ENCODE measurements at regions not wholly inside any gene's neighbourhood (a gene's known extent, or its start where the extent isn't known, plus 50 kb on each side); places are given as distances from the start of the nearest gene placed in this dataset.

- DNase-seq, result no peak
- no peaks in the 10 kb centered on the region for H3K79me2 ChIP-seq (ENCODE audit: low read length)
- H3K27me3 ChIP-seq (ENCODE audit: low read length), result no peaks in the 10 kb centered on the region
- no peak overlapping the region for H3K9ac ChIP-seq (ENCODE audit: low read length)
- no peaks in the 10 kb centered on the region for H3K36me3 ChIP-seq (ENCODE audit: insufficient read depth, low read length)
- H3K4me3 ChIP-seq (ENCODE audit: low read length), result no peak overlapping the region
- H4K20me1 ChIP-seq (ENCODE audit: insufficient read depth, low read depth, low read length), result no peaks in the 10 kb centered on the region
- H3K27ac ChIP-seq (ENCODE audit: low read length), result no peak overlapping the region
- H3K9me3 ChIP-seq (ENCODE audit: low read length), result no peaks in the 10 kb centered on the region
- no peak overlapping the region for H2AFZ ChIP-seq (ENCODE audit: low read length)
- no peak overlapping the region for H3K4me2 ChIP-seq (ENCODE audit: low read depth, low read length, poor library complexity, severe bottlenecking)
- no peaks in the 10 kb centered on the region for H3K9me2 ChIP-seq (replicated peaks; ENCODE audit: insufficient read depth, low read length)
- no peaks in the 10 kb centered on the region for H3K4me1 ChIP-seq (ENCODE audit: low read length)
Observed at GRCh38 chr5:53367727-53368126, 112.7 kb upstream of the FST start.

GRCh38 chr5:53368516-53368915 lies 111.9 kb upstream of the FST start:
- Histone ChIP-seq H3K4me1 (ENCODE audit: low read length) (no peaks in the 10 kb centered on the region), H4K20me1 (ENCODE audit: insufficient read depth, low read depth, low read length) (no peaks in the 10 kb centered on the region), H3K79me2 (ENCODE audit: low read length) (no peaks in the 10 kb centered on the region), H3K36me3 (ENCODE audit: insufficient read depth, low read length) (no peaks in the 10 kb centered on the region), H3K4me3 (ENCODE audit: low read length) (no peak overlapping the region), H3K9ac (ENCODE audit: low read length) (no peak overlapping the region), H3K4me2 (ENCODE audit: low read depth, low read length, poor library complexity, severe bottlenecking) (no peak overlapping the region), H2AFZ (ENCODE audit: low read length) (no peak overlapping the region), H3K9me3 (ENCODE audit: low read length) (no peaks in the 10 kb centered on the region), H3K27me3 (ENCODE audit: low read length) (no peaks in the 10 kb centered on the region), H3K9me2 (replicated peaks; ENCODE audit: insufficient read depth, low read length) (no peaks in the 10 kb centered on the region), H3K27ac (ENCODE audit: low read length) (no peak overlapping the region)
- no peak for DNase-seq

- Histone ChIP-seq H3K27me3 (ENCODE audit: low read length) (no peaks in the 10 kb centered on the region), H3K9me3 (ENCODE audit: low read length) (no peaks in the 10 kb centered on the region), H4K20me1 (ENCODE audit: insufficient read depth, low read depth, low read length) (no peaks in the 10 kb centered on the region), H2AFZ (ENCODE audit: low read length) (no peak overlapping the region), H3K4me3 (ENCODE audit: low read length) (no peak overlapping the region), H3K4me1 (ENCODE audit: low read length) (no peaks in the 10 kb centered on the region), H3K9ac (ENCODE audit: low read length) (no peak overlapping the region), H3K79me2 (ENCODE audit: low read length) (no peaks in the 10 kb centered on the region), H3K4me2 (ENCODE audit: low read depth, low read length, poor library complexity, severe bottlenecking) (no peak overlapping the region), H3K27ac (ENCODE audit: low read length) (no peak overlapping the region), H3K9me2 (replicated peaks; ENCODE audit: insufficient read depth, low read length) (no peaks in the 10 kb centered on the region), H3K36me3 (ENCODE audit: insufficient read depth, low read length) (no peaks in the 10 kb centered on the region)
- no peak for DNase-seq
Observed at GRCh38 chr5:53368966-53369605, 111.3 kb upstream of the FST start.

- H3K27me3 ChIP-seq (ENCODE audit: low read length), result no peaks in the 10 kb centered on the region
- no peak overlapping the region for H3K9ac ChIP-seq (ENCODE audit: low read length)
- H4K20me1 ChIP-seq (ENCODE audit: insufficient read depth, low read depth, low read length), result no peaks in the 10 kb centered on the region
- no peaks in the 10 kb centered on the region for H3K4me1 ChIP-seq (ENCODE audit: low read length)
- H3K4me3 ChIP-seq (ENCODE audit: low read length), result no peak overlapping the region
- no peaks in the 10 kb centered on the region for H3K9me2 ChIP-seq (replicated peaks; ENCODE audit: insufficient read depth, low read length)
- H2AFZ ChIP-seq (ENCODE audit: low read length), result no peak overlapping the region
- no peak overlapping the region for H3K27ac ChIP-seq (ENCODE audit: low read length)
- no peaks in the 10 kb centered on the region for H3K36me3 ChIP-seq (ENCODE audit: insufficient read depth, low read length)
- no peak for DNase-seq
- no peak overlapping the region for H3K4me2 ChIP-seq (ENCODE audit: low read depth, low read length, poor library complexity, severe bottlenecking)
- H3K9me3 ChIP-seq (ENCODE audit: low read length), result no peaks in the 10 kb centered on the region
- H3K79me2 ChIP-seq (ENCODE audit: low read length), result no peaks in the 10 kb centered on the region
Observed at GRCh38 chr5:53369681-53370080, 110.7 kb upstream of the FST start.

DNA sequence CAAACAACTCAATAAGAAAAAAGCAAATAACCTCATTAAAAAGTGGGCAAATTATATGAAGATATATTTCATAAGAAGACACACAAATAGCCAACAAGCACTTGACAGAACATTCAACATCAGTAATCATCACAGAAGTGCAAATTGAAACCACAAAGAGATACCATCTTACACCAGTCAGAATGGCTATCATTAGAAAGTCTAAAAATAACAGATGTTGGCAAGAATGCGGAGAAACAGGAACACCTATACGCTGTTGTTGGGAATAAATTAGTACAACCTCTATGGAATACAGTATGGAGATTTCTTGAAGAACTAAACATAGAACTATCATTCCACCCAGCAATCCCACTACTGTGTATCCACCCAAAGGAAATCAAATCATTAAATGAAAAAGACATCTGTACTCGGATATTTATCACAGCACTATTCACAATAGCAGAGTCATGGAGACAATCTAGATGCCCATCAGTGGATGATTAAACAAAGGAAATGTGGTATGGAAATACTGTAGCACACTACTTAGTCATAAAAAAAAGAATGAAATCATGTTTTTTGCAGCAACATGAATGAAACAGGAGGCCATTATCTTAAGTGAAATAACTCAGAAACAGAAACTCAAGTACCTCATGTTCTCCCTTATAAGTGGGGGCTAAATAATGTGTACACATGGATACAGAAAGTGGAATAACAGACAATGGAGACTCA lies 106.8 kb upstream of the FST start:
- Histone ChIP-seq H3K4me3 (ENCODE audit: low read length) (no peak overlapping the region), H3K4me2 (ENCODE audit: low read depth, low read length, poor library complexity, severe bottlenecking) (no peak overlapping the region), H3K9me3 (ENCODE audit: low read length) (no peaks in the 10 kb centered on the region), H3K4me1 (ENCODE audit: low read length) (no peaks in the 10 kb centered on the region), H3K27ac (ENCODE audit: low read length) (no peak overlapping the region), H3K79me2 (ENCODE audit: low read length) (no peaks in the 10 kb centered on the region), H3K9me2 (replicated peaks; ENCODE audit: insufficient read depth, low read length) (no peaks in the 10 kb centered on the region), H3K27me3 (ENCODE audit: low read length) (no peaks in the 10 kb centered on the region), H3K9ac (ENCODE audit: low read length) (no peak overlapping the region), H4K20me1 (ENCODE audit: insufficient read depth, low read depth, low read length) (no peaks in the 10 kb centered on the region), H3K36me3 (ENCODE audit: insufficient read depth, low read length) (no peaks in the 10 kb centered on the region), H2AFZ (ENCODE audit: low read length) (no peak overlapping the region)
- DNase-seq, result no peak

- no peak for DNase-seq
- Histone ChIP-seq H2AFZ (ENCODE audit: low read length) (no peak overlapping the region), H3K27ac (ENCODE audit: low read length) (no peak overlapping the region), H3K36me3 (ENCODE audit: insufficient read depth, low read length) (no peaks in the 10 kb centered on the region), H3K79me2 (ENCODE audit: low read length) (no peaks in the 10 kb centered on the region), H3K4me3 (ENCODE audit: low read length) (no peak overlapping the region), H3K9me2 (replicated peaks; ENCODE audit: insufficient read depth, low read length) (no peaks in the 10 kb centered on the region), H3K27me3 (ENCODE audit: low read length) (no peaks in the 10 kb centered on the region), H3K4me1 (ENCODE audit: low read length) (no peaks in the 10 kb centered on the region), H3K9ac (ENCODE audit: low read length) (no peak overlapping the region), H3K4me2 (ENCODE audit: low read depth, low read length, poor library complexity, severe bottlenecking) (no peak overlapping the region), H4K20me1 (ENCODE audit: insufficient read depth, low read depth, low read length) (no peaks in the 10 kb centered on the region), H3K9me3 (ENCODE audit: low read length) (no peaks in the 10 kb centered on the region)
Observed at GRCh38 chr5:53376853-53377252, 103.6 kb upstream of the FST start.

DNA sequence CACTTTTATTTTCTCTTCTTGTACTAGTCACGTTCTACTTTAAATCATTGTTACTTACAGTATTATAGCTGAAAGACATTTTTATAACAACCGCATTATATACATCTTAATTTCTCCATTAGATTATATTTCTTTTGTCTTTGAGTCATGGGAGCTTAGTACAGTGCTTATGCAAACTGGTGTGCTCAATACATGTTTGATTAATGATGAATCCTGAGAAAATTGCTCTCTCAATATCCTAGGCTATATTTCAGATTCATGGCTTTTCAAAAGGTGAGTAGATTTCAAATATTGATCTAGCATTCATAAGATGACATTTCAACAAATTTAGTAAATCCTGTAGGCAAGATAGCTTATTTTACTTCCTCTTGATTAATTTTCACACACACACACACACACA lies 102.2 kb upstream of the FST start:
- Histone ChIP-seq H3K79me2 (ENCODE audit: low read length) (no peaks in the 10 kb centered on the region), H3K4me2 (ENCODE audit: low read depth, low read length, poor library complexity, severe bottlenecking) (no peak overlapping the region), H3K9me3 (ENCODE audit: low read length) (no peaks in the 10 kb centered on the region), H4K20me1 (ENCODE audit: insufficient read depth, low read depth, low read length) (no peaks in the 10 kb centered on the region), H3K4me1 (ENCODE audit: low read length) (no peaks in the 10 kb centered on the region), H3K36me3 (ENCODE audit: insufficient read depth, low read length) (no peaks in the 10 kb centered on the region), H3K27ac (ENCODE audit: low read length) (no peak overlapping the region), H3K4me3 (ENCODE audit: low read length) (no peak overlapping the region), H3K9me2 (replicated peaks; ENCODE audit: insufficient read depth, low read length) (no peaks in the 10 kb centered on the region), H2AFZ (ENCODE audit: low read length) (no peak overlapping the region), H3K27me3 (ENCODE audit: low read length) (no peaks in the 10 kb centered on the region), H3K9ac (ENCODE audit: low read length) (no peak overlapping the region)
- DNase-seq, result no peak

GRCh38 chr5:53378590-53379247 lies 101.7 kb upstream of the FST start:
- no peaks in the 10 kb centered on the region for H3K36me3 ChIP-seq (ENCODE audit: insufficient read depth, low read length)
- no peak overlapping the region for H3K27ac ChIP-seq (ENCODE audit: low read length)
- H3K9me2 ChIP-seq (replicated peaks; ENCODE audit: insufficient read depth, low read length), result no peaks in the 10 kb centered on the region
- no peaks in the 10 kb centered on the region for H3K9me3 ChIP-seq (ENCODE audit: low read length)
- H2AFZ ChIP-seq (ENCODE audit: low read length), result no peak overlapping the region
- no peaks in the 10 kb centered on the region for H3K27me3 ChIP-seq (ENCODE audit: low read length)
- H3K79me2 ChIP-seq (ENCODE audit: low read length), result no peaks in the 10 kb centered on the region
- H3K4me3 ChIP-seq (ENCODE audit: low read length), result no peak overlapping the region
- no peak for DNase-seq
- no peak overlapping the region for H3K9ac ChIP-seq (ENCODE audit: low read length)
- no peaks in the 10 kb centered on the region for H4K20me1 ChIP-seq (ENCODE audit: insufficient read depth, low read depth, low read length)
- H3K4me1 ChIP-seq (ENCODE audit: low read length), result no peaks in the 10 kb centered on the region
- no peak overlapping the region for H3K4me2 ChIP-seq (ENCODE audit: low read depth, low read length, poor library complexity, severe bottlenecking)

Measured in Karpas-422 (cell line).